ENCODE measurements at regions not wholly inside any gene's neighbourhood (a gene's known extent, or its start where the extent isn't known, plus 50 kb on each side); places are given as distances from the start of the nearest gene placed in this dataset.

DNA sequence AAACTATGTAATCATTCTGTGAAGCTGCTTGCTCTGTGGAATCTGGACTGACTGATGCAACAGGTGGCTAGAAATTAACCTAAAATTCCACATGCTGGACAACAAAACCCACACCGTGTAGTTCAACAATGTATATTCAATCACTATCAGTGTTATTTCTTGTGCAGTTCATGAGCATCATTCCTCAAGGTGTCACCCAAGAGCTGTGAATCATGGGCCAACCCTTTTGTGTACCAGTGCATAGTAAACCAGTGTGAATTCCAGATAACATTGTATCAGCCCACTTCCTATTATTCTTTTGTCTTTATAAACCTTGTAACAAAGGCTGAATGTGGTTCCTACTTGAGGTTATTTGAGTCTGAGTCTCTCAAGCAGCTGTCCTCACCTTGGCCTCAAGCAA is 905.2 kb upstream of the ZNF722 start:
- TF ChIP-seq, protein P1, sequence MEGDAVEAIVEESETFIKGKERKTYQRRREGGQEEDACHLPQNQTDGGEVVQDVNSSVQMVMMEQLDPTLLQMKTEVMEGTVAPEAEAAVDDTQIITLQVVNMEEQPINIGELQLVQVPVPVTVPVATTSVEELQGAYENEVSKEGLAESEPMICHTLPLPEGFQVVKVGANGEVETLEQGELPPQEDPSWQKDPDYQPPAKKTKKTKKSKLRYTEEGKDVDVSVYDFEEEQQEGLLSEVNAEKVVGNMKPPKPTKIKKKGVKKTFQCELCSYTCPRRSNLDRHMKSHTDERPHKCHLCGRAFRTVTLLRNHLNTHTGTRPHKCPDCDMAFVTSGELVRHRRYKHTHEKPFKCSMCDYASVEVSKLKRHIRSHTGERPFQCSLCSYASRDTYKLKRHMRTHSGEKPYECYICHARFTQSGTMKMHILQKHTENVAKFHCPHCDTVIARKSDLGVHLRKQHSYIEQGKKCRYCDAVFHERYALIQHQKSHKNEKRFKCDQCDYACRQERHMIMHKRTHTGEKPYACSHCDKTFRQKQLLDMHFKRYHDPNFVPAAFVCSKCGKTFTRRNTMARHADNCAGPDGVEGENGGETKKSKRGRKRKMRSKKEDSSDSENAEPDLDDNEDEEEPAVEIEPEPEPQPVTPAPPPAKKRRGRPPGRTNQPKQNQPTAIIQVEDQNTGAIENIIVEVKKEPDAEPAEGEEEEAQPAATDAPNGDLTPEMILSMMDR (IDR thresholded peaks at IDR 0.05; ENCODE audit: insufficient read depth, low read length, poor library complexity, severe bottlenecking): no peak
- TF ChIP-seq EZH2phosphoT487 (conservative IDR thresholded peaks at IDR 0.05; ENCODE audit: low read length): no peak
